Neural cell (in vitro differentiated cells): ENCODE measurements at regions not wholly inside any gene's neighbourhood (a gene's known extent, or its start where the extent isn't known, plus 50 kb on each side); places are given as distances from the start of the nearest gene placed in this dataset.
A peak's percentile ranks its signal among the peaks of the same experiment; 100 is the strongest.

ENCODE experiments used
- H2AFZ ChIP-seq: fragments of 200-600, 300-800 bp; sonication (generic), shearing (Covaris generic); 2 replicates; pipeline ENCODE4 v1.6.0; 2014; ENCODE audit warnings: low read depth, mild to moderate bottlenecking, antibody characterized with exemption, low read length, moderate library complexity
- H3F3A ChIP-seq: fragments of 200-600 bp; shearing (Covaris generic); 2 replicates; pipeline ENCODE4 v1.6.1; 2016; ENCODE audit warnings: mild to moderate bottlenecking, moderate library complexity, mixed read lengths, antibody characterized with exemption, low read length; ENCODE audit not compliant: insufficient read depth, poor library complexity, severe bottlenecking
- H3K27ac ChIP-seq: fragments of 200-600, 300-800 bp; sonication (generic), shearing (Covaris generic); 2 replicates; pipeline ENCODE4 v1.5.1; 2014; ENCODE audit warnings: mild to moderate bottlenecking, low read length, moderate library complexity
- H3K27me3 ChIP-seq: fragments of 300-800, 200-600 bp; sonication (generic), shearing (Covaris generic); 2 replicates; pipeline ENCODE4 v1.6.0; 2014; ENCODE audit warnings: mild to moderate bottlenecking, low read depth, low read length, moderate library complexity; ENCODE audit not compliant: insufficient read depth
- H3K36me3 ChIP-seq: fragments of 300-800, 200-600 bp; sonication (generic), shearing (Covaris generic); 2 replicates; pipeline ENCODE4 v1.5.1; 2014; ENCODE audit warnings: mild to moderate bottlenecking, antibody characterized with exemption, low read length, moderate library complexity; ENCODE audit not compliant: insufficient read depth
- H3K4me2 ChIP-seq: fragments of 300-800, 200-600 bp; sonication (generic), shearing (Covaris generic); 2 replicates; pipeline ENCODE4 v1.6.0; 2014; ENCODE audit warnings: mild to moderate bottlenecking, low read length
- H3K4me3 ChIP-seq: fragments of 300-800, 200-600 bp; sonication (generic), shearing (Covaris generic); 2 replicates; pipeline ENCODE4 v1.5.1; 2014; ENCODE audit warnings: mild to moderate bottlenecking, low read length, moderate library complexity
- H3K79me2 ChIP-seq: fragments of 200-600 bp; shearing (Covaris generic); replicated peaks from 2 replicates; pipeline ENCODE4 v1.6.0; 2014; ENCODE audit warnings: mild to moderate bottlenecking, low read length, moderate library complexity; ENCODE audit not compliant: insufficient read depth
- H3K9ac ChIP-seq: fragments of 300-800, 200-600 bp; sonication (generic), shearing (Covaris generic); 2 replicates; pipeline ENCODE4 v1.6.1; 2016; ENCODE audit warnings: mild to moderate bottlenecking, low read length, mixed read lengths
- H3K9me2 ChIP-seq: fragments of 200-600 bp; shearing (Covaris generic); 2 replicates; pipeline ENCODE4 v1.6.1; 2016; ENCODE audit warnings: mild to moderate bottlenecking, low read length, mixed read lengths; ENCODE audit not compliant: insufficient read depth
- H3K9me3 ChIP-seq: fragments of 200-600, 300-800 bp; sonication (generic), shearing (Covaris generic); 2 replicates; pipeline ENCODE4 v1.6.1; 2016; ENCODE audit warnings: mild to moderate bottlenecking, mixed run types, low read length, moderate library complexity, mixed read lengths
- H4K20me1 ChIP-seq: fragments of 200-600 bp; shearing (Covaris generic); 2 replicates; pipeline ENCODE4 v1.6.1; 2016; ENCODE audit warnings: mild to moderate bottlenecking, mixed run types; ENCODE audit not compliant: insufficient read depth
- CTCF ChIP-seq: fragments of 450-650 bp; IDR thresholded peaks from 2 replicates; pipeline ENCODE4 v1.5.1; 2014; ENCODE audit warnings: antibody characterized with exemption, mild to moderate bottlenecking, moderate library complexity; ENCODE audit not compliant: poor library complexity, severe bottlenecking
- EP300 ChIP-seq: fragments of 450-650 bp; conservative IDR thresholded peaks from 2 replicates; pipeline ENCODE4 v1.6.1; 2014; ENCODE audit warnings: antibody characterized with exemption, mild to moderate bottlenecking, moderate library complexity; ENCODE audit not compliant: poor library complexity, severe bottlenecking
- EZH2 ChIP-seq: fragments of 200-600, 300-800 bp; shearing (Covaris generic), sonication (generic); IDR thresholded peaks from 2 replicates; pipeline ENCODE4 v1.6.1; 2014; ENCODE audit warnings: antibody characterized with exemption, low read length, borderline replicate concordance, mild to moderate bottlenecking; ENCODE audit not compliant: insufficient read depth, poor library complexity, severe bottlenecking
- MXI1 ChIP-seq: fragments of 450-650 bp; conservative IDR thresholded peaks from 2 replicates; pipeline ENCODE4 v1.6.1; 2014; ENCODE audit warnings: antibody characterized with exemption, mild to moderate bottlenecking; ENCODE audit not compliant: poor library complexity, severe bottlenecking
- POLR2AphosphoS5 ChIP-seq: IDR thresholded peaks from 2 replicates; pipeline ENCODE4 v1.6.1; 2012
- RAD21 ChIP-seq: fragments of 450-650 bp; conservative IDR thresholded peaks from 2 replicates; pipeline ENCODE4 v1.6.1; 2014; ENCODE audit warnings: antibody characterized with exemption, mild to moderate bottlenecking, moderate library complexity
- SMC3 ChIP-seq: fragments of 450-650 bp; conservative IDR thresholded peaks from 2 replicates; pipeline ENCODE4 v1.6.1; 2014; ENCODE audit warnings: antibody characterized with exemption, mild to moderate bottlenecking, moderate library complexity; ENCODE audit not compliant: poor library complexity
- TAF1 ChIP-seq: IDR thresholded peaks from 2 replicates; pipeline ENCODE4 v1.6.1; 2012; ENCODE audit warnings: low read depth
- TF ChIP-seq, protein P1 (sequence below): IDR thresholded peaks from 2 replicates; pipeline ENCODE4 v1.6.1; 2012; ENCODE audit warnings: borderline replicate concordance

GRCh38 chr9:693201-694091, 148.1 kb upstream of the DMRT1 start:
- Histone ChIP-seq H3K9me2 (no peaks in the 10 kb centered on the region), H3F3A (no peaks in the 10 kb centered on the region), H3K4me2 (no peak overlapping the region), H3K9me3 (no peaks in the 10 kb centered on the region), H3K9ac (no peak overlapping the region), H2AFZ (no peak overlapping the region), H3K79me2 (no peaks in the 10 kb centered on the region), H3K27me3 (no peaks in the 10 kb centered on the region), H4K20me1 (no peaks in the 10 kb centered on the region), H3K4me3 (no peak overlapping the region), H3K36me3 (no peaks in the 10 kb centered on the region), H3K27ac (no peak overlapping the region)
- TF ChIP-seq RAD21 (no peak), MXI1 (no peak), CTCF (peak; percentile 19)

DNA sequence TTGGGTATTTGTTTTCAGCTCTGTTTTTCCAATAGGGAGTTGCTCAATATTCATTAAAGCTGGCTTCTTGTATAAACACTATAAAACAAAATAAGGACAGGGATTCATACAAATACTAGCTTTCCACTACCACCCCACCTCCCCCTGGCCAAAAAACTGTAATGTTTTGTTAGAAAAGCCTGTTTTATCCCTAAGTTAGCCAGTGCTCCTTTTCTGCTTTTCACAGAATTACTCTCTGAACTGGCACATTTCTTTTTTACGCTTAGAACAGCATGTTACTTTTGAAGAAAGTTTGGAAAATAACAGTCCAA, 147.4 kb upstream of the DMRT1 start:
- Histone ChIP-seq H3K79me2 (no peaks in the 10 kb centered on the region), H3K9ac (no peak overlapping the region), H3K27me3 (no peaks in the 10 kb centered on the region), H3K9me2 (no peaks in the 10 kb centered on the region), H3K9me3 (no peaks in the 10 kb centered on the region), H4K20me1 (no peaks in the 10 kb centered on the region), H3K4me3 (no peak overlapping the region), H3K27ac (no peak overlapping the region), H3K36me3 (no peaks in the 10 kb centered on the region), H2AFZ (no peak overlapping the region), H3K4me2 (no peak overlapping the region), H3F3A (no peaks in the 10 kb centered on the region)
- no peak for TF ChIP-seq SMC3
- no peak for TF ChIP-seq EZH2
- no peak for TF ChIP-seq POLR2AphosphoS5
- no peak for TF ChIP-seq RAD21
- no peak for TF ChIP-seq CTCF
- TF ChIP-seq, protein P1, sequence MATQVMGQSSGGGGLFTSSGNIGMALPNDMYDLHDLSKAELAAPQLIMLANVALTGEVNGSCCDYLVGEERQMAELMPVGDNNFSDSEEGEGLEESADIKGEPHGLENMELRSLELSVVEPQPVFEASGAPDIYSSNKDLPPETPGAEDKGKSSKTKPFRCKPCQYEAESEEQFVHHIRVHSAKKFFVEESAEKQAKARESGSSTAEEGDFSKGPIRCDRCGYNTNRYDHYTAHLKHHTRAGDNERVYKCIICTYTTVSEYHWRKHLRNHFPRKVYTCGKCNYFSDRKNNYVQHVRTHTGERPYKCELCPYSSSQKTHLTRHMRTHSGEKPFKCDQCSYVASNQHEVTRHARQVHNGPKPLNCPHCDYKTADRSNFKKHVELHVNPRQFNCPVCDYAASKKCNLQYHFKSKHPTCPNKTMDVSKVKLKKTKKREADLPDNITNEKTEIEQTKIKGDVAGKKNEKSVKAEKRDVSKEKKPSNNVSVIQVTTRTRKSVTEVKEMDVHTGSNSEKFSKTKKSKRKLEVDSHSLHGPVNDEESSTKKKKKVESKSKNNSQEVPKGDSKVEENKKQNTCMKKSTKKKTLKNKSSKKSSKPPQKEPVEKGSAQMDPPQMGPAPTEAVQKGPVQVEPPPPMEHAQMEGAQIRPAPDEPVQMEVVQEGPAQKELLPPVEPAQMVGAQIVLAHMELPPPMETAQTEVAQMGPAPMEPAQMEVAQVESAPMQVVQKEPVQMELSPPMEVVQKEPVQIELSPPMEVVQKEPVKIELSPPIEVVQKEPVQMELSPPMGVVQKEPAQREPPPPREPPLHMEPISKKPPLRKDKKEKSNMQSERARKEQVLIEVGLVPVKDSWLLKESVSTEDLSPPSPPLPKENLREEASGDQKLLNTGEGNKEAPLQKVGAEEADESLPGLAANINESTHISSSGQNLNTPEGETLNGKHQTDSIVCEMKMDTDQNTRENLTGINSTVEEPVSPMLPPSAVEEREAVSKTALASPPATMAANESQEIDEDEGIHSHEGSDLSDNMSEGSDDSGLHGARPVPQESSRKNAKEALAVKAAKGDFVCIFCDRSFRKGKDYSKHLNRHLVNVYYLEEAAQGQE = no peak
- no peak for TF ChIP-seq EP300
- TF ChIP-seq TAF1 = no peak
- no peak for TF ChIP-seq MXI1
